HG02973 (cell line): ENCODE measurements at regions not wholly inside any gene's neighbourhood (a gene's known extent, or its start where the extent isn't known, plus 50 kb on each side); places are given as distances from the start of the nearest gene placed in this dataset.

Source experiments
- ATAC-seq: cut with Tn5 transposase; IDR thresholded peaks from one replicate; pipeline ENCODE4 v1.9.1; 2021; ENCODE audit warnings: moderate library complexity; ENCODE audit not compliant: unreplicated experiment

DNA sequence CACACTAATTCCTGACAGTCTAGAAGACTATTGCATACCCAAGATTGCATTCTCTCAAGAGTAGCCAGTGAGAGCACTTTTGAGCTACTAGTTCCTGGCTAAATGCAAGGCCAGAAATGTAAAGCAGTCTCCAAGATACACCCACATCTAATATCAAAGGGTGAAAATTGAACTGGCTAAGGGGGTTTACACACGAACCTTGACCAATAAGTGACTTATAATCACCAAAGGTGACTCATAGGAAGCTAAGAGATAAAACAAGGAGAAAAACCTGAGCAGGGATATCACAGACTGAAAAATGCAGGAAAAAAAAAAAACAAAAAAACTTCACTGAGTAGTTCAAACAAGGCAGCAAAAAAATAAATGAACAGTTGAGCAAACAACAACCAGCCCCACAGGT, 172.2 kb upstream of the RRP15 start:
- ATAC-seq: no peak

DNA sequence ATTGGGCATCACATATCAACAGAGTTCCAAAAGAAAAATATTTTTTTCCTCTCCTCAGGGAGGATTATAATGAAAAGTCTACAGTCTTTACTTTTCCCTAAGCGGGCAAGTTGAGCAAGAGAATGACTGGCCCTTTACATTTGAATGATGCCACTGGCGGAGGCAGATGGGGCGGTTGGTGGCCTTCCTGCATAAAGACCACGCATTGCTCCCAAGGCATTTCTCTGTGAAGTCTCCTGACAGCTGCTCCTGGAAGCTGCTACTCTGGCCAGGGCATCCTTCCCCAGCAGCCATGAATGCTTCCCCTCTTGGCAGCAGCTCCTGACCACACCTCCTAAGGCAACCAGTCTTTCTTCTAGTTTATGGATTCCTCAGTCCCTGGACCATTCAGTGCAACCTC, 161.1 kb upstream of the RRP15 start:
- ATAC-seq: no peak

DNA sequence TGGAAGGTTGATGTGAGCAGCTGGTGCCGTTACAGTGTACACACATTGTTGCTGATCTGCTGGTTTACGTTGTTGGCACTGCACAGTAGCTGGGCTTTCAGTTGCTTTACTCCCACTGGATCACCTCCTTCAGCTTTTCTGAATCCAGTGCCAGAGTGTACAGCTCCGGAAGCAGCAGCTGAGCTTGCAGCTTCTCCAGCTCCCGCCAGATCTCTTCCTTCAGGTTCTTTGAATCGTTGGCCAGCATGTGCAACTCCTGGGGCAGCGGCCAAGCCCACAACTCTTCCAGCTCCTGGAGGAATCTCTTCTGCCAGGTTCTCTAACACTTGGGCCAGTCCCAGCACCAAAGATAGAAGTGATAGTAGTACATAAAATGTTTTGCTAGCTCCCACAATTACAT, 149.7 kb upstream of the RRP15 start:
- no peak for ATAC-seq

DNA sequence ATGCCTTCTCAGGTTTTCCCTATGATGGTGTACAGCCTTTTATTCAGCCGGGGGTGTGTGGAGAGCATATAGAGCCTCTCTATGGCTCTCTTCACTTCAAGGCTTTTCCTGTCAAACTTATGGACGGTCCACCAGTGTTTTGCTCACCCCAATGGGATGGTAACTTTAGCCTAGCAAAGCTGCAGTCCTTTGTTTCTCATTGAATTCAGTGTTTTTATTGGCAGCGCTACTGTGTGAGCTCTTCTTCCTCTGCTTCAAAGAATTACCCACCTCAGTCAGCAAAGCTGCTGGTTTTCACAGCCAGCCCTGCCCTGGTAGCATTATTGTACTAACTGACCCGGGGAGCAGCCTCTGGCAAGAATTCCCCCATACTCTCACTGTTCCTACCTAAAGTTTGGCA, 145.3 kb upstream of the RRP15 start:
- ATAC-seq: no peak

DNA sequence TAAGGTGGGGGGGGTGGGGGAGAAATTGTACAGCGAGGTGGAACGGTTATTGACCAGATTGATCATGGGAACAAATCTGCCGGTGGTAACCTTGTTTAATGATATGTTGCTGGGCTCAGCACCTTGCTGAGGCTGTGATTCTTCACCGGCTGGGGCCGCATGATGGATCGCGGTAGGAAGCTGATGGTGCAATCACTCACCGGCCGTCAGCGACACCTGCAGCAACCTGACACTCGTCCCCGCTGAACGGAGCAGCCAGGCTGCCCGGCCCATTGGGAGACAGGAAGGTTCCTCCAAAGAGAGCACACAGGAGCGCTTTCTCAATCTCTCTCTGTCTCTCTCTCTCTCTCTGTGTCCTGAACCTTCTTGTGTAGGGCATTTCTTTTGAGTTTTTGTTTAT, 128.5 kb upstream of the RRP15 start:
- ATAC-seq: no peak

DNA sequence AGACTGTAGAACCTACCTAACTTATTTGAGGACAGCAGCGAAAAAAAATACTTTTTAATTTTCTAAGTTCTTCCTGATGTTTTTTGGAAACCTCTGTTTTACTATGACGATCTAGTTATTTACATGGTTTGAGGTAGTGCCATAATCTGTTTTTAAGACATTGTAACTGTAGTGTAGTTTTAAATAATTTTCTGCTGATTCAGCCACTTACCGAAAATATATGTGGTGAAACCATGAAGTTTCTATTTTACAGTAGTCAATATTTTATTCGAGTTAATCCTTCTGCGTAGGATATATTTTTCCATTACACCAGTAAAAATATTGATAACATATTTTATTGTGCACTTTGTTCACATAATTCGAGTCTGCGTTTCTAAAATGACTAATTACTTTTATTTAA, 121.7 kb upstream of the RRP15 start:
- no peak for ATAC-seq

DNA sequence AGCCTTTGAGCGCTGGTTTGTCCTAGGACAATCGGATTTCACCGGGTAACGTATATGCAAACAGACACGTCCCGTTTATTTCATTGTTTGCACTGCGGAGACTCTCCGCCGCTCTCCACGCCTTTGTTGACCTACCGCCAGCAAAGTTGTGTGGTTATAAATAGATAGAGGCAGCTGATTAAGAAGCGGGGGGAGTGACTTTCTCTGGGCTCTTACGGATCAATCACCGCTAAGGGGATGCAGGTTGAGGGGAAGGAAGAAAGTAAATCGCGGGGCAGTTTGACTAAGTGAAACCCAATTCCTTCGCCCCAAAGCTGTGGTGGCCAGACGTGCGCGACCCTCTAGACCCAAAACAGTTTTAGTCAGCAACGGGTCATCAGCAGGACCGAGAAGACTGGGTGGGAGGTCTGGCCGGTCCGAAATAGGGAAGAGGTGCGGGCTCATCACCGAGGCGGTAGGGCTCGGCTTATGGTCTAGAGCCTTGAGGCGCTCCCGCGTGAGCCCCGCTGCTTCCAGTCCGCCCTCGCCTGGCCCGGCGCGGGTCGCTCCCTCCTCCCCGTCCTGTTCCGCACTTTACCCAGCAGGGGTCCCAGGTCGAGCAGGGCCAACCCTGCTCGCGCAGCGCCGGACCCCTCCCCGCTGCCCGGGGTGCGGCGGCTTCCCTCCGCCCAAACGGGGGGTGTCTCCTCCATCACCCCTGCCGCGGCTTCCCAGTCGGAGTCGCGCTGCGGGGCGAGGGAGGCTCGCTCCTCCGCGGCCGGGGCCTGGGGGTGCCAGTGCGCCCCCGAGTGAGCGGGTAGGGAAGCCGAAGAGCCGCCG, 120.8 kb upstream of the RRP15 start:
- no peak for ATAC-seq

DNA sequence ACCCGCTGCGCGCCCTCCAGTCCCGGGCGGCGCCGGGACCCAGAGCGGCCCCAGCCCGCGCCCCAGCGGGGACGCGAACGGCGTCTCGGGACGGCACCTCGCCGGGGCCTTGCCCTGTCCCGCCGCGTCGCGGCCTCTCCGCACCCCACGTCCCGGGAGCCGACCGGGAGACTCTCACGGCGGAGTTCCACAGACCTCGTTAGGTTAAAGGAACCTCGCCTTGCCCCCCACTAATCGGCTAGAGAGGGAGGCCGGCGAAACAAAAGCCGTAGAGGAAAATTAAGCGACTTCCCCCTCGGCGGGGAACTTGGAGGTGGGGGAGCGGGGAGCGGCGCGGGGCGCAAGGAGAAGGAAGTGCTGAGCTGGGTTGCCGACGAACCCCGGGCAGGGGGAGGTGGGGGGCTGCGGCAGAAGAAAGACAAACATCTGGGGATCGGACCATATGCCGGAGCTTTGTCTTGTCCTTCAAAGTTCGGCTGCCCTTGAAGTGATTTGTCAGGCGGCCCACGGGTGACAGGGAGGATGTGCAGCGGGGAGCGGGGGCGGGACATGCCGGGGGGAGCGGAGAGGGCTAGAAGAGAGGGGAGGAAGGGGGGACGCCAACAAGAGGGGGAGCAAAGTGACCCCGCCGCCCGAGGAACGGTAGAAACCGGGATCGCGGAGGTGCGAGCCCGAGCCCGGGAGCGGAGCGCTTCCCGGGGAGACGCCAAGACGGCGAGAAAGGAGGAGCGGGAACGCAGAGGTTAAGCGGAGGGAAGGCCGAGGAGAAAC, 120.0 kb upstream of the RRP15 start:
- no peak for ATAC-seq

DNA sequence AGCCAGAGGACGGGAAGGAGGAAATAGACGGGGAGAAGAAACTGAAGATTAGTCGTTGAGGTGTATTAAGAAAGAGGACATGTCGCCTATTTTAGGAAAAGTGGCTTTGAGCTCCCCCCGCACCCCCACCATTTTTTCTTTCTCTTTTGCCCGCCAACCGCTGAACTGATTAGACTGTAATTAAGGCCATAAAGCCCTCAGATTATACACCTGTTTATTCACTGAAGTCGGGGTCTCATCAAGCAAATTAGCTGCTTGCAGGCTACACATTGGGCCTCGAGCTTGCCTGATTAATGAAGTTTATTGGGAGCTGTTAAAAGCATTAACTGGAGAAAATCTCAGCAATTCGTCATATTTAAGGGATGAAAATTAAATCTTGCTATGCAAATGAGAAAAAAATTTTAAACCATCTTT, 119.4 kb upstream of the RRP15 start:
- ATAC-seq: no peak

DNA sequence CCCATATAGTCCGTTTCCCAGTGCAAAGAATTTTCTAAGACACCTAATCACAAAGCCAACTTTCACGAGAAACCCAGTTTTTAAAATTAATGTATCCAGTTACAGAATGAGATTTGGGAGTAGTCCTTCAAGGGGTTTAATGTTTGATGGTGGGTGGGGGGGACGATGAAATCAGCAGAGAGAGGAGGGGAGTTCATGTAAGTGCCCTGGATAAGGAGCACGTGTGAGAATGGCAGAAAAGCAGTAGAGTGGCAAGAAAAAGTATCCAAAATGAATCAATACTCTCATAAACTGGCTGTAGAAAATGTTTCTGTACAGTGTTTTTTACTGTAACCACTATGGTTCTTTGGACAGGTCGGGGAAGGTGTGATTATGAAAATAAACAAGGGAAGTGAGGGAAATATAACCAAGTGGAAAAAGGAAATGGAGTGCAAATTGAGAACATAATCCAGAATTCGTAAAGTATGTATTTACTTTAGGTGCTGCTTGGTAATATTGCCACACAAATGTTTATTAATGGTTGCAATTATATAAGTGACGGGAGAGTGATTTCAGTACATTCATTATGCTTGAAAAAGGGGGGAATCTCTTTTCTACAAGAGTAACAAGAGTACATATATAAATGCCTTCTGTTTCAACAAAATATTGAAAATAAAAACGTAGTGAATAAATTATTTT, 118.7 kb upstream of the RRP15 start:
- ATAC-seq: no peak

DNA sequence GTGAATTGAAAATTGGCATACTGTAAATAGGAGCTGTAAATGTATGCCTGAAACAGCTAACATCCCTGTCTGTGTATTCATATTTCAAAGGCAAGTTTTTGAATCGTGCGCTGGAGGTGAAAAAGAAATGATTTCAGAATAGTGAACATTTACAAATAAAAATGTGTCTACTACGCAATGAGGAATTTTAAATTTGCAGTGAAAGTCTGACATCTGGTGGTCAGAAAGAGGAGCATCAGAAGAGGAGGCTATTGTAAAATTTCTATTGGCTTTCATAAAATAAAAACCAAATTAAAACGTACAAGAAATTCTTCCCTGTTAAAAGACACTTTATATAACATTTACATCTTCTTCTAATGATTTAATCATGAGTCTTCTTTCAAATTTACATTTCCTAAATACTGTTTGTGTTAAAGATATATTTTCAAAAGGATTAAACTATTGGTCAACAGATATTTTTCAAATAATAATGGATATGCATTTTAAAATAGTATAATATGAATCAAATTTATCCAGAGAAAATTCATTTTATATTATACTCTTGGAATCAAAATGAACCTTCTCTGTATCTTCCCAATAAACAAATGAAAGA, 113.7 kb upstream of the RRP15 start:
- peak; percentile 66 for ATAC-seq

DNA sequence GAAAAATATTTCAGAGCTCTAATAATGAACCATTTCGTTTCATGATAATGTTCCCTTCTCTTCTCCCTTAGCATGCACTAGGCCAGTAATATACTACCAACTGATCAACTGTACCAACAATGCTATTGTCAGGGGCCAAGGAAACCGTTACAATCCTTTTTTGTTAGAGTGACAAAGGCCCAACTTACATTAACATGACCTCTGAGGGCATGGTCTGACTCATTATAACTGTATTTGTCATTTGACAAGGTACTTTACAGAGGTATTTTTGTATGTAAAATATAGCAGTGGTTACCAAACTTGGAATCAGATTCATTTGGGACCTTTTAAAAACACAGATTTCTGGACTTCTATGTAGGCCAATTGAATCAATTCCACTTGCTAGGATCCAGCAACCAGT, 102.6 kb upstream of the RRP15 start:
- no peak for ATAC-seq

DNA sequence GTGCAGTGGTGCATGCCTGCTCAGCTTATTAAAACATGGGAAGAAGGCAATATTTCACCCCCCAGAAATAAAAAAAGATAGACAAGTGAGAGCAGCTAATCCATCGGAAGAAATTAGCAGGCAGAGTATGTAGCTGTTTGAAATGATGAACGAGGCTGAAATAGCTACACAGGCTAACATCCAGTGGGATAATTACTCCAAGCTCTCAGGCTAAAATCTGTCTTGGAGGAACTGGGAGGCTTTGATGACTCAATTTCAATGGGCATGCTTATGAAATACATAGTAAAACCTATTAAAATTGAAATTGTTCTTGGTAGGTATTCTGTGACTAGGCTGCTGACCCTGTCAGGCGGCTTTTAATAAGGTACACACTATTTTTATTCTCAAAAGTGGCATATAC, 84.1 kb upstream of the RRP15 start:
- ATAC-seq: no peak

DNA sequence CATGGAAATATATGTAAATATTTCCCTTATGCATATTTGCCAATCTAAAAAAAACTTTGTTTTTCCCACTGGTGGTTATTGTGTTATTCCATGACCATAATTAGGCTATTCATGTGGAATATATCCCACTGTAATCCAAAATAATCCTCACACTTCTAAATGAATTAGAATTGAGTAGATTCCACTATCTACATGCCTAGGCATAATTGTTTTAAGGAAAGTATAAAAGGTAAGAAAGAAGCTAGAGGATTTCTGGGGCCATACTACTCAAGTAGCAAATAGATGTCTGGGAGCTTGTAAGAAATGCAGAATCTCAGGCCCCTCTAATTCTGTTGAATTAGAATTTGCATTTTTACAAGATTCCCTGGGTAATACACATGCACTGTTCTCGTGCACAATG, 83.5 kb upstream of the RRP15 start:
- ATAC-seq: no peak

DNA sequence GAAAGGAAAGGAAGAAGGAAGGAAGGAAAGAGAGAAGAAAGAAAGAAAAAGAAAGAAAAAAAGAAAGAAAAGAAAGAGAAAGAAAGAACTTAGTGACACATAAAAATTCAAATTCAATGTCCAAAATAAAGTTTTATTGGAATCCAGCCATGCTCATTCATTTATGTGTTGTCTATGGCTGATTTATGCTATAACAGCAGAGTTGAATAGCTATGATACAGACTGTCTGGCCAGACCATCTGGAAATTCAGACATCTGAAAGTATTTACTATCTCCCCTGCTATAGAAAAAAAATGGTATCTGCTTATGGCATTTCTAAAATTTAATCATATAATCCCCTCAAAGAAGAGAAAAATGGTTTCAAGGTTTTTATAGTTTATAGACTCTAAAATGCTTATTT, 79.4 kb upstream of the RRP15 start:
- no peak for ATAC-seq

DNA sequence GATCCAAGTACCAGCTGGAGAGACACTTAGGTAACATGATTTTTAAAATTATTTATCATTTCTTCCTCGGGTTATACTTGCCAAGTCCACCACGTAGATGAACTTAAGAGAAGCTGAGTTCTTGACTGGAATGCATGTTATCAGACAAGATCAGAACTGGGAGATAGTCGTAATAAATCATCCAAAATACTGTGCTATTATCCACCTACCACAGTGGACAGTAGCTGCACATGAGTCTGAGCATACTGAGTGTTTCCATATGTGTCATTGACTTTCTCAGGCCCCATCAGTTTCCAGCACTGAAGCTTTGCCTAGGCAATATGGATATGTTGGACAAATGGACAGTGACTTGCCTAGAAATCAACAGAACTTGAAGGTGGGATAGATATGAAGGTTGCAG, 77.9 kb upstream of the RRP15 start:
- no peak for ATAC-seq

DNA sequence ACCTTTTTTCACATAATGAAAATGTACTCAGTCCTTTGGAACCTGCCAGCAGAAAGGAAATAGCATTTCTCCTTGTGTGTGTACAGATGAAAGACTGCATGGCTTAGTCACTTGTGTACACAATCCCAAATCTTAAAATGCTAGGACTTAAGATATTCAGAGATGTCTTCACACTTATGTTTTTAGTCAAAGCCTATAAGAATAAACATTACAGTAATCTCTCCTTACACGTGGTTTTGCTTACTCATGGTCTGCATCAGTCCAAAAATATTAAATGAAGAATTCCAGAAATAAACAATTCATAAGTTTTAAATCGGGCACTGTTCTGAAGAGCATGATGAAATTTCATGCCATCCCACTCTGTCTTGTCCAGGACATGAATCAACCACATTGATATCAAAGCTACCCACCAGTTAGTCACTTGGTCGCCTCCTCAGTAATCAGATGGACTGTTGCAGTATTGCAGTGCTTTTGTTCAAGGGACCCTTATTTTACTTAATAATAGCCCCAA, 75.7 kb upstream of the RRP15 start:
- ATAC-seq: no peak

DNA sequence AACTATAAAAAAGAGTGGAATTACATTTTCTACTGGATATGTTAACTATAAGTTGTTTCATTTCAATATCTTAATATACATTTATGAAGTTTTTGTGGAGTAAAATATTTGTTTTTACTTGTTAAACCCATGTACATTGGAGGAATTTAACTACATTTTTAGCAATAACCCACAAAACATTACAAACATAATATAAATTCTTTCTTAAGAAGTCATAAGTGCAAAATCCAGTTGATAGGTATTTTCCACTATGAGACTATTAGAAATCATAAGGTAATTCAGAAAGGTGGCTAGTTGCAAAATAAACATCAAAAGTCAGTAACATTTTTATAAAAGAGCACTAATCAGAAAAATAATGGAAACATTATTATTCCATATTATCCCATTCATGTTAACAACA, 73.9 kb upstream of the RRP15 start:
- no peak for ATAC-seq

DNA sequence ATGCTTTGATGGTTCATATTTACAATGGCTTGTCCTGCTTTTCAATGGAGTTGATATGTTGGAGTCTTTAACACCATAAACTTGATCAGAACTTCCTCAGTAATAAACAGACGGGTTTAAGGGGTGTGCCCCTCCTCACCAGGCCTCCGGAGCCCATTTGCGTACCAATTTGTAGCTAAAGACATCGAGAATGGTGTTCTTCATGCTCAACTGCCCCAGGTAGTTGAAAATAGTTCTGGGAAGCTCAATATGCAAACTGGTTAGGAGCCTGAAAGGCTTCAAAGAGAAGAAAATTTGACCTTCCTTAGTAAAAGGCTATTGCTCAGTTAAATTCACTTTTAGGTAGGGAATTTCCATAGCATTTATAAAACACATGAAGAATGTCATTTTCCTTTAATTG, 68.1 kb upstream of the RRP15 start:
- no peak for ATAC-seq

DNA sequence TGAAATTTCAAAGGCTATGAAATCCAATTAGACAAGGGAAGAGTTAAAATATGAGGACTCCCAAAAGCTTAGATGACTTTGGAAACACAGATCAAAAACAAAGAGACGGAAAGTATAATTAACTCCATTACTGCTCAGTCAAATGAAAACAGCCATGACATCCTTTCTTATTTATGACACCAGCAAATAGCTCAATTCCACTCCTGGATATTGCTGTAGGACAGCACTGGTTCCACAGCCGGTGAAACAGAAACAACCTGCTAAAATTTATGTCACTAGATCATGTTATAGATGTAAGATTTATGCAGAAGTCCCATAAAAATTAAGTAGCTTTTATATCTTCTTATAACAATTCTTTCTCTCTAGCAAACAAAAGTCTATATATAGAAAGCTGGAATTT, 65.6 kb upstream of the RRP15 start:
- ATAC-seq: no peak

DNA sequence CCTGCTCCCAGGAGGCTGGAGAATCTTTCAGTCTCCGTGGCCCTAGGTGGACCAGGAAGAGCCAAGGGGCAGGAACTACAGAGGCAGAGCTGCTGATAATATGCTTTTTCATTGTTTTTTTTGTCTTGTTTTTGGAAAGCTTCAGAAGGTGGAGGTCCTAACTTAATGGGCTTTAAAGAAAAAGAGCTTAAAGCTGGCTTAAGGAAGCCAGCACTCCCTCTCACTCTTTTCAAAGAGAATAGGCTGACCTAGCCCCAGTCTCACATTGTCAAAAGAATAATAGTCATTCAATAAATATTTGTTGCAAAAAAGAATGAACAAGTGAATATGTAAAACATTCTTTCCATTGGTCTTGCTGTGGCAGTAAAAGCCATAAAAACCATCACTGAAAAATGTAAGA, 61.0 kb upstream of the RRP15 start:
- no peak for ATAC-seq
